IMR-90 (cell line): ENCODE measurements at regions not wholly inside any gene's neighbourhood (a gene's known extent, or its start where the extent isn't known, plus 50 kb on each side); places are given as distances from the start of the nearest gene placed in this dataset.

Experiments used
- ATAC-seq: fragments of 200-7000 bp; cut with Tn5 transposase; 2 replicates; pipeline ENCODE4 v1.9.1; 2020; ENCODE audit warnings: low read depth, mild to moderate bottlenecking, moderate library complexity
- BruUV-seq: library from RNA; stranded (reverse); fragments of 400-500 nt; replicated peaks from 2 replicates; lab custom pipeline; 2021; lab: Mats Ljungman, UMichigan
- CTCF ChIA-PET: fragments of 300-600 bp; formaldehyde crosslinking; extraction: SDS; loops from one replicate; lab custom pipeline; 2021; ENCODE audit warnings: antibody characterized with exemption; lab: Yijun Ruan, JAX
- POLR2A ChIA-PET: fragments of 300-600 bp; sonication (Branson Sonifier 250); formaldehyde crosslinking; loops from one replicate; lab custom pipeline; 2022; ENCODE audit warnings: antibody characterized with exemption; ENCODE audit not compliant: unreplicated experiment; lab: Charles Lee
- DNase-seq: peaks from one replicate; pipeline ENCODE4 v3.0.0; 2013
- H2AFZ ChIP-seq: replicated peaks from 2 replicates; pipeline ENCODE3; 2013; ENCODE audit warnings: low read length, mild to moderate bottlenecking; ENCODE audit not compliant: poor library complexity
- H2AK5ac ChIP-seq: 2 replicates; pipeline ENCODE4 v1.6.1; 2013; ENCODE audit warnings: low read depth, low read length, inconsistent platforms
- H2AK9ac ChIP-seq: replicated peaks from 2 replicates; pipeline ENCODE3; 2013; ENCODE audit warnings: mild to moderate bottlenecking, low read depth, low read length, moderate library complexity; ENCODE audit not compliant: poor library complexity
- H2BK120ac ChIP-seq: 2 replicates; pipeline ENCODE4 v1.6.1; 2013; ENCODE audit warnings: low read depth, low read length, inconsistent platforms
- H2BK15ac ChIP-seq: 3 replicates; pipeline ENCODE4 v1.6.1; 2013; ENCODE audit warnings: low read depth, low read length, inconsistent platforms
- H2BK20ac ChIP-seq: 2 replicates; pipeline ENCODE4 v1.6.1; 2013; ENCODE audit warnings: low read depth, mild to moderate bottlenecking, inconsistent platforms, low read length, moderate library complexity
- H2BK5ac ChIP-seq: 2 replicates; pipeline ENCODE4 v1.6.1; 2013; ENCODE audit warnings: mild to moderate bottlenecking, low read depth, low read length, inconsistent platforms; ENCODE audit not compliant: poor library complexity, severe bottlenecking
- H3K14ac ChIP-seq: replicated peaks from 2 replicates; pipeline ENCODE4 v1.6.1; 2013; ENCODE audit warnings: low read depth, low read length, inconsistent platforms
- H3K18ac ChIP-seq: 2 replicates; pipeline ENCODE4 v1.6.1; 2013; ENCODE audit warnings: low read depth, low read length, control low read depth
- H3K23ac ChIP-seq: 2 replicates; pipeline ENCODE4 v1.6.1; 2013; ENCODE audit warnings: low read depth, low read length, inconsistent platforms
- H3K27ac ChIP-seq: 2 replicates; pipeline ENCODE4 v1.5.1; 2013; ENCODE audit warnings: mild to moderate bottlenecking, control low read depth, low read length; ENCODE audit not compliant: insufficient read depth
- H3K27me3 ChIP-seq: 2 replicates; pipeline ENCODE4 v1.6.1; 2013; ENCODE audit warnings: low read length; ENCODE audit not compliant: control insufficient read depth, insufficient read depth
- H3K36me3 ChIP-seq: 2 replicates; pipeline ENCODE4 v1.6.1; 2013; ENCODE audit warnings: low read length, mixed read lengths; ENCODE audit not compliant: control insufficient read depth, insufficient read depth
- H3K4ac ChIP-seq: 2 replicates; pipeline ENCODE4 v1.6.1; 2013; ENCODE audit warnings: low read depth, low read length, inconsistent platforms
- H3K4me1 ChIP-seq: 2 replicates; pipeline ENCODE4 v1.6.1; 2013; ENCODE audit warnings: low read length, mixed read lengths; ENCODE audit not compliant: control insufficient read depth, insufficient read depth
- H3K4me2 ChIP-seq: 2 replicates; pipeline ENCODE4 v1.6.1; 2013; ENCODE audit warnings: low read depth, mild to moderate bottlenecking, control low read depth, low read length, moderate library complexity
- H3K4me3 ChIP-seq: 2 replicates; pipeline ENCODE4 v1.5.1; 2013; ENCODE audit warnings: low read depth, mild to moderate bottlenecking, control low read depth, low read length, moderate library complexity; ENCODE audit not compliant: insufficient read depth
- H3K56ac ChIP-seq: 2 replicates; pipeline ENCODE4 v1.6.1; 2013; ENCODE audit warnings: low read length, inconsistent platforms; ENCODE audit not compliant: insufficient read depth; ENCODE audit errors: extremely low read depth
- H3K79me1 ChIP-seq, 2 experiments: 2 replicates each; pipeline ENCODE4 v1.6.1; 2013; ENCODE audit warnings: low read length in 2 of 2, inconsistent platforms in 1 of 2, low read depth in 1 of 2
- H3K9ac ChIP-seq: 2 replicates; pipeline ENCODE4 v1.6.1; 2013; ENCODE audit warnings: low read depth, low read length, control low read depth
- H3K9me1 ChIP-seq: 2 replicates; pipeline ENCODE4 v1.6.1; 2013; ENCODE audit warnings: low read length, inconsistent platforms; ENCODE audit not compliant: insufficient read depth
- H3K9me3 ChIP-seq: 2 replicates; pipeline ENCODE4 v1.6.1; 2013; ENCODE audit warnings: low read length; ENCODE audit not compliant: control insufficient read depth, insufficient read depth
- H4K20me1 ChIP-seq: 2 replicates; pipeline ENCODE4 v1.6.1; 2013; ENCODE audit warnings: low read length, inconsistent platforms; ENCODE audit not compliant: insufficient read depth
- H4K5ac ChIP-seq: 2 replicates; pipeline ENCODE4 v1.6.1; 2013; ENCODE audit warnings: mild to moderate bottlenecking, low read depth, low read length, control low read depth
- H4K8ac ChIP-seq, 2 experiments: 2 replicates each; pipeline ENCODE4 v1.6.1; 2013; ENCODE audit warnings: low read depth in 2 of 2, low read length in 2 of 2, control low read depth in 1 of 2, inconsistent platforms in 1 of 2
- H4K91ac ChIP-seq: 2 replicates; pipeline ENCODE4 v1.6.1; 2013; ENCODE audit warnings: low read depth, low read length, inconsistent platforms; ENCODE audit not compliant: insufficient read depth
- BHLHE40 ChIP-seq: fragments of 150-350 bp; IDR thresholded peaks from 2 replicates; pipeline ENCODE4 v1.6.1; 2016; ENCODE audit warnings: mild to moderate bottlenecking, low read depth, low read length
- CEBPB ChIP-seq: IDR thresholded peaks from 2 replicates; pipeline ENCODE4 v1.6.1; 2012; ENCODE audit warnings: low read depth, low read length, improper control_type of control experiment
- CHD1 ChIP-seq: IDR thresholded peaks from 2 replicates; pipeline ENCODE4 v1.6.1; 2012; ENCODE audit warnings: low read depth, low read length, improper control_type of control experiment
- CTCF ChIP-seq: conservative IDR thresholded peaks from 2 replicates; pipeline ENCODE4 v1.5.1; 2012; ENCODE audit warnings: mild to moderate bottlenecking, low read depth, low read length, improper control_type of control experiment
- ELK1 ChIP-seq: fragments of 150-350 bp; IDR thresholded peaks from 2 replicates; pipeline ENCODE4 v1.6.1; 2016; ENCODE audit warnings: low read depth, mild to moderate bottlenecking, low read length, moderate library complexity, borderline replicate concordance
- FOS ChIP-seq: fragments of 150-350 bp; IDR thresholded peaks from 2 replicates; pipeline ENCODE4 v1.6.1; 2016; ENCODE audit warnings: low read depth, low read length
- MAFK ChIP-seq: IDR thresholded peaks from 2 replicates; pipeline ENCODE4 v1.6.1; 2012; ENCODE audit warnings: low read depth, low read length, improper control_type of control experiment
- MAZ ChIP-seq: IDR thresholded peaks from 2 replicates; pipeline ENCODE4 v1.6.1; 2012; ENCODE audit warnings: low read depth, mild to moderate bottlenecking, low read length, improper control_type of control experiment, moderate library complexity, borderline replicate concordance
- MXI1 ChIP-seq: IDR thresholded peaks from 2 replicates; pipeline ENCODE4 v1.6.1; 2012; ENCODE audit warnings: low read depth, mild to moderate bottlenecking, low read length, moderate library complexity, borderline replicate concordance
- NFE2L2 ChIP-seq: fragments of 150-350 bp; IDR thresholded peaks from 2 replicates; pipeline ENCODE4 v1.6.1; 2016; ENCODE audit warnings: low read depth, mild to moderate bottlenecking, low read length
- POLR2A ChIP-seq: IDR thresholded peaks from 2 replicates; pipeline ENCODE4 v1.6.1; 2012; ENCODE audit warnings: mild to moderate bottlenecking, low read depth, low read length
- RAD21 ChIP-seq: IDR thresholded peaks from 2 replicates; pipeline ENCODE4 v1.6.1; 2012; ENCODE audit warnings: low read length, improper control_type of control experiment
- RCOR1 ChIP-seq: IDR thresholded peaks from 2 replicates; pipeline ENCODE4 v1.6.1; 2012; ENCODE audit warnings: mild to moderate bottlenecking, low read length, improper control_type of control experiment; ENCODE audit not compliant: insufficient replicate concordance
- RFX5 ChIP-seq: IDR thresholded peaks from 2 replicates; pipeline ENCODE4 v1.8.0; 2012; ENCODE audit warnings: low read depth, mild to moderate bottlenecking, low read length, moderate library complexity
- SMC3 ChIP-seq: fragments of 150-350 bp; IDR thresholded peaks from 2 replicates; pipeline ENCODE4 v1.6.1; 2016; ENCODE audit warnings: low read depth, mild to moderate bottlenecking, antibody characterized with exemption, low read length, moderate library complexity
- USF2 ChIP-seq: fragments of 150-350 bp; IDR thresholded peaks from 2 replicates; pipeline ENCODE4 v1.6.1; 2017; ENCODE audit warnings: mild to moderate bottlenecking, antibody characterized with exemption, low read length, low read depth
- WGBS, 2 experiments: methylation state at CpG; one replicate each; pipeline versions ENCODE4 v1.1.5 to v1.1.7; 2013; ENCODE audit warnings: missing lambda C conversion rate in 2 of 2; ENCODE audit not compliant: insufficient read length in 1 of 2; ENCODE audit errors: extremely low coverage in 2 of 2; 5-methylcytosine and 5-hydroxymethylcytosine counted together
- dilution Hi-C: fragments of 300-500 bp; cut with HindIII; formaldehyde crosslinking; loops from one replicate; pipeline ENCODE4 v1.14.3; 2018; ENCODE audit warnings: low sequenced_read_pairs; ENCODE audit not compliant: unreplicated experiment
- in situ Hi-C: fragments of 300-500 bp; cut with MboI; formaldehyde crosslinking; loops from 3 replicates; pipeline ENCODE4 v1.14.3; 2019; ENCODE audit warnings: low sequenced_read_pairs, inconsistent platforms, mixed read lengths
- intact Hi-C: fragments of 100-400 bp; cut with micrococcal nuclease; formaldehyde crosslinking; loops from 2 replicates; pipeline ENCODE4 v1.10.0; 2022

- no peak overlapping the region for H3K4me2 ChIP-seq
- H2AFZ ChIP-seq, result no peak overlapping the region
- H4K8ac ChIP-seq, result no peak overlapping the region
- no peak overlapping the region for H3K14ac ChIP-seq
- H3K4ac ChIP-seq, result no peak overlapping the region
- H3K36me3 ChIP-seq, result no peaks in the 10 kb centered on the region
- no peak overlapping the region for H3K27ac ChIP-seq
- POLR2A ChIA-PET, result no interaction called here
- dilution Hi-C loops (no loop called here), in situ Hi-C loops (no loop called here), intact Hi-C loops (no loop called here)
- WGBS, 2 experiments, result no CpG with 5 or more reads among the region's 7 CpGs
- H4K91ac ChIP-seq, result no peak overlapping the region
- ATAC-seq, result no peak
- BruUV-seq, result no TSS peak
- no peaks in the 10 kb centered on the region for H3K4me1 ChIP-seq
- H4K20me1 ChIP-seq, result no peaks in the 10 kb centered on the region
- no peak overlapping the region for H3K56ac ChIP-seq
- H4K5ac ChIP-seq, result no peak overlapping the region
- H2BK120ac ChIP-seq, result no peak overlapping the region
- H3K18ac ChIP-seq, result no peak overlapping the region
- H3K27me3 ChIP-seq, result no peaks in the 10 kb centered on the region
- no peaks in the 10 kb centered on the region for H3K79me1 ChIP-seq
- H2AK5ac ChIP-seq, result no peak overlapping the region
- peaks cover 13% of the 10 kb centered on the region for H3K9me3 ChIP-seq
- no peak overlapping the region for H2BK5ac ChIP-seq
- H3K9ac ChIP-seq, result no peak overlapping the region
- no peak overlapping the region for H3K4me3 ChIP-seq
- H2BK20ac ChIP-seq, result no peak overlapping the region
- H3K23ac ChIP-seq, result no peak overlapping the region
- TF ChIP-seq ELK1 (no peak), MAZ (no peak), MXI1 (no peak), CEBPB (no peak), USF2 (no peak), CTCF (no peak), MAFK (no peak), POLR2A (no peak), NFE2L2 (no peak), FOS (no peak), RCOR1 (no peak), RAD21 (no peak), CHD1 (no peak), BHLHE40 (no peak), RFX5 (no peak), SMC3 (no peak)
- H3K9me1 ChIP-seq, result no peaks in the 10 kb centered on the region
- H2BK15ac ChIP-seq, result no peak overlapping the region
- no peak overlapping the region for H2AK9ac ChIP-seq
- CTCF ChIA-PET, result no interaction called here
- no peak for DNase-seq
Measured at GRCh38 chr10:4043897-4044665, 259.1 kb upstream of the KLF6 start.
